WERI-Rb-1 (cell line): ENCODE measurements at regions not wholly inside any gene's neighbourhood (a gene's known extent, or its start where the extent isn't known, plus 50 kb on each side); places are given as distances from the start of the nearest gene placed in this dataset.

ENCODE experiments used
- DNase-seq: peaks from one replicate; pipeline ENCODE4 v3.0.0-alpha.2; 2020
- H3K27ac ChIP-seq: fragments of 250-450 bp; sonication (Bioruptor Pico); 2 replicates; pipeline ENCODE4 v1.5.1; 2020; ENCODE audit warnings: mild to moderate bottlenecking, moderate library complexity
- H3K27me3 ChIP-seq: fragments of 250-450 bp; sonication (Bioruptor Pico); 2 replicates; pipeline ENCODE4 v1.5.1; 2021; ENCODE audit warnings: mild to moderate bottlenecking, low read depth, moderate library complexity; ENCODE audit not compliant: insufficient read depth, severe bottlenecking
- H3K36me3 ChIP-seq: fragments of 250-450 bp; sonication (Bioruptor Pico); 2 replicates; pipeline ENCODE4 v1.5.1; 2020; ENCODE audit warnings: mild to moderate bottlenecking, moderate library complexity
- H3K4me3 ChIP-seq: 2 replicates; pipeline ENCODE4 v1.5.1; 2011; ENCODE audit warnings: low read depth, mild to moderate bottlenecking, control low read depth, low read length
- H3K9me3 ChIP-seq: fragments of 250-450 bp; sonication (Bioruptor Pico); 2 replicates; pipeline ENCODE4 v1.5.1; 2021; ENCODE audit warnings: mild to moderate bottlenecking, moderate library complexity; ENCODE audit not compliant: severe bottlenecking
- CTCF ChIP-seq: IDR thresholded peaks from 2 replicates; pipeline ENCODE4 v1.5.1; 2011; ENCODE audit warnings: low read depth, mild to moderate bottlenecking, control low read depth, inconsistent platforms, low read length

GRCh38 chr2:153299809-153300208 is 178.8 kb downstream of the RPRM start:
- no peak for DNase-seq
- Histone ChIP-seq H3K4me3 (no peak overlapping the region), H3K27ac (no peak overlapping the region), H3K36me3 (no peaks in the 10 kb centered on the region), H3K27me3 (no peaks in the 10 kb centered on the region), H3K9me3 (no peaks in the 10 kb centered on the region)
- TF ChIP-seq CTCF: no peak

- TF ChIP-seq CTCF: no peak
- Histone ChIP-seq H3K9me3 (no peaks in the 10 kb centered on the region), H3K27me3 (no peaks in the 10 kb centered on the region), H3K27ac (no peak overlapping the region), H3K36me3 (no peaks in the 10 kb centered on the region), H3K4me3 (no peak overlapping the region)
- no peak for DNase-seq
These were observed 179.3 kb downstream of the RPRM start for GRCh38 chr2:153299217-153299616.

GRCh38 chr2:153294199-153294786 is 184.3 kb downstream of the RPRM start:
- no peak for DNase-seq
- Histone ChIP-seq H3K36me3 (no peaks in the 10 kb centered on the region), H3K4me3 (no peak overlapping the region), H3K27me3 (no peaks in the 10 kb centered on the region), H3K9me3 (no peaks in the 10 kb centered on the region), H3K27ac (no peak overlapping the region)
- no peak for TF ChIP-seq CTCF

- H3K4me3 ChIP-seq: no peak overlapping the region
- no peaks in the 10 kb centered on the region for H3K36me3 ChIP-seq
- no peak for TF ChIP-seq CTCF
- no peak for DNase-seq
- no peaks in the 10 kb centered on the region for H3K9me3 ChIP-seq
- H3K27ac ChIP-seq: no peak overlapping the region
- H3K27me3 ChIP-seq: no peaks in the 10 kb centered on the region
These were observed 186.8 kb downstream of the RPRM start for GRCh38 chr2:153291718-153292117.

- Histone ChIP-seq H3K27ac (no peak overlapping the region), H3K9me3 (peaks cover 2% of the 10 kb centered on the region), H3K36me3 (no peaks in the 10 kb centered on the region), H3K27me3 (no peaks in the 10 kb centered on the region), H3K4me3 (no peak overlapping the region)
- peak; percentile 53 for TF ChIP-seq CTCF
- peak; percentile 32 for DNase-seq
These were observed 191.3 kb downstream of the RPRM start for GRCh38 chr2:153287109-153287801.
